SU-DHL-6 (cell line): ENCODE measurements at regions not wholly inside any gene's neighbourhood (a gene's known extent, or its start where the extent isn't known, plus 50 kb on each side); places are given as distances from the start of the nearest gene placed in this dataset.

Source experiments
- EZH2phosphoT487 ChIP-seq: fragments of 200-600 bp; sonication (generic), shearing (Covaris generic); conservative IDR thresholded peaks from 2 replicates; pipeline ENCODE4 v1.6.1; 2018; ENCODE audit warnings: mild to moderate bottlenecking, antibody characterized with exemption, low read length, moderate library complexity, mixed read lengths
- TF ChIP-seq, protein P1 (sequence below): fragments of 200-600 bp; sonication (generic); IDR thresholded peaks from one replicate; pipeline ENCODE4 v1.5.1; 2017; ENCODE audit warnings: antibody characterized with exemption, mild to moderate bottlenecking, low read length, moderate library complexity; ENCODE audit not compliant: insufficient read depth, poor library complexity, severe bottlenecking

DNA sequence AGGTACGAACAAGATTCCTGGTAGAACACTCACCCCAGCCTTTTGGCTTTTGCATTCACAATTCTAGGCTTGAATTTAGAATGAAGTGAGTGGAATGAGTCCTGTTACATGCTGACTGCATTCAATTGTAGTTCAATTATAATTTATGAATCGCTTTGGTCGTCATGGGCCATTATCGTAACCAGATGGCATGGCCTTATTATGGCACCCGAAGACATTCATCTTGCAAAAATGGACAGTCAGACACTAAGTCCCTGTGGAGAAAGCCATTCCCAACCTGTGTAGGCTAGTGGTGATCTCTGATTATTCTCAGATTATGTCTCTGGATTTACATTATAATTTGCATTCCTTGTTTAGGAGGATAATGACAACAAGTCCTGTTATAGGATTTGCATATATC is 292.4 kb upstream of the NPSR1 start:
- TF ChIP-seq, protein P1, sequence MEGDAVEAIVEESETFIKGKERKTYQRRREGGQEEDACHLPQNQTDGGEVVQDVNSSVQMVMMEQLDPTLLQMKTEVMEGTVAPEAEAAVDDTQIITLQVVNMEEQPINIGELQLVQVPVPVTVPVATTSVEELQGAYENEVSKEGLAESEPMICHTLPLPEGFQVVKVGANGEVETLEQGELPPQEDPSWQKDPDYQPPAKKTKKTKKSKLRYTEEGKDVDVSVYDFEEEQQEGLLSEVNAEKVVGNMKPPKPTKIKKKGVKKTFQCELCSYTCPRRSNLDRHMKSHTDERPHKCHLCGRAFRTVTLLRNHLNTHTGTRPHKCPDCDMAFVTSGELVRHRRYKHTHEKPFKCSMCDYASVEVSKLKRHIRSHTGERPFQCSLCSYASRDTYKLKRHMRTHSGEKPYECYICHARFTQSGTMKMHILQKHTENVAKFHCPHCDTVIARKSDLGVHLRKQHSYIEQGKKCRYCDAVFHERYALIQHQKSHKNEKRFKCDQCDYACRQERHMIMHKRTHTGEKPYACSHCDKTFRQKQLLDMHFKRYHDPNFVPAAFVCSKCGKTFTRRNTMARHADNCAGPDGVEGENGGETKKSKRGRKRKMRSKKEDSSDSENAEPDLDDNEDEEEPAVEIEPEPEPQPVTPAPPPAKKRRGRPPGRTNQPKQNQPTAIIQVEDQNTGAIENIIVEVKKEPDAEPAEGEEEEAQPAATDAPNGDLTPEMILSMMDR = no peak
- TF ChIP-seq EZH2phosphoT487 = no peak
